GM18873 (cell line): ENCODE measurements at regions not wholly inside any gene's neighbourhood (a gene's known extent, or its start where the extent isn't known, plus 50 kb on each side); places are given as distances from the start of the nearest gene placed in this dataset.
"Not testable (repeated sequence)": the region's sequence is repeated elsewhere in the genome, so short reads cannot be mapped to it uniquely, and the experiment has no call there.

ENCODE experiments used
- ATAC-seq: cut with Tn5 transposase; IDR thresholded peaks from one replicate; pipeline ENCODE4 v1.9.1; 2021; ENCODE audit warnings: mild to moderate bottlenecking, moderate library complexity, moderate number of reproducible peaks; ENCODE audit not compliant: unreplicated experiment, low FRiP score

DNA sequence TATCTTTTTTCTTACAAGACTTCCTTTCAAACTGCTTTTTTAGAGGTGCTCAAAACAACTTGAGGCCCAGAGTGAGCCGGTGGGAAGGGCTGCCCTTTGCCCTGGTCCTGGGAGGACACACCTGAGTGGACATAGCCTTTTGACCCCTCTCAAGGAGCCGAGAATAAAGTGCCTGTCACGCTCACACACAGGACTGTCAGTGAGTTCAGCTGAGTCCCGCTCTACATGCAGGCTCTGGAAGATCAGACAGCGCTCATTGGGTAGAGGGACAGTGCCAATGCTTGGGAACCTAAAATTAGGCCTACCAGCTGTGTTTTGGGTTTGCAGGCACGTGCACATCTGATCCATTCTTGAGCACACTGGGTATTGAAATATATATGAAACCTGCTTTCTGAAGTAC is 387.8 kb downstream of the CD83 start:
- no peak for ATAC-seq

DNA sequence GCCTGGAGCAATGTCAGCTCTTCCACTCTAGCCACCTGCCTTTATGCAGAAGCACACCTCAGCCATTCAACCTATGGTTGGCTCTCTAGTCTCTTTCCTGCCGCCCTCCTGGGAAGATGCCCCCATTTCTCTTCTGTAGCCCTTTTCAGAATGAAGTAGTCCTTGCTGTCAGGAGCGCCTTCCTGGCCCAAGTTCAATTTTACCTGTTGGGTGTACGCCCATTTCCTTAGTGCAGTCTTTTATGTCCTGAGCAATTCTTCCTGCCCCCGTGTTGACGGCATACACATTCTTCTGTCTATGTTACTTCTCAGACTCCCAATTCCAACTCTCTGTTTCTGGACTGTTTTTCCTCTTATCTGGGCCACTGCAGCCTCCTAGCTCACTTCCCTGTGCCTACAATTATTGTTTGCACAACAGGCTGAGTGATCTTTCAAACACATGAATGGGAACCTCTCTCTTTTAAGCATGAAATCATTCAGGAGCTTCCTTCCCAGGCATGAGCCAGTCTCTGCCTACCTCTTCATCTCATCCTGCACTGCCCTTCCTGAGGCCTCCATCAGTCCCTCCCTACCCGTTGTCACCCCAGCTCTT is 389.2 kb downstream of the CD83 start:
- ATAC-seq: no peak

GRCh38 chr6:14509120-14509519 is 391.5 kb downstream of the CD83 start:
- ATAC-seq: no peak

GRCh38 chr6:14510038-14510437 is 392.5 kb downstream of the CD83 start:
- ATAC-seq: no peak

DNA sequence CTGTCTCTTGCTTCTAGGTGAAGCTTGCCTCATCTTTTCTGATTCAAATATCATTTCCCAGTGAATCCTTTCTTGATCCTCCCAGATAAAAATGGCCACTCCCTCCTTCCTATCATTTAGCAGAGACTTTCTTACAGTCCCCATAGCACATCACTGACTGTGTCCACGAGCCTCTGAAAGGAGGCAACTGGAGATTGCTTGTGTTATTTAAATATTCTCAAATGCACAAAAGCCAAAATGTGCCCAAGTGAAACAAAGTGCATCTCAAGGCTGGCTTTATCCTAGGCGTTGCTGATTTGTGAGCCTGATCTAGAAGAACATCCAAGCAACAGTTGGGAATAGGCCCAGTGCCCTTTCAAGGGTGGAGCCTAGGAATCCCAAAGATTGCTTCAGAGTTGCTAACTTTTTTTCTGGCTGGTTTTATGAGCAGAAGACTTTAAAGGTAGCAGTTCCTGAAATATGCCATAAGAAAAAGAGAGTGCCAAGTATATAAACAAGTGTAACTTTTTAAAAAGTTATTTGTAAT is 393.6 kb downstream of the CD83 start:
- ATAC-seq: no peak

- ATAC-seq: no peak
Measured at GRCh38 chr6:14512246-14512645, 394.7 kb downstream of the CD83 start.

GRCh38 chr6:14513496-14514393 is 396.2 kb downstream of the CD83 start:
- ATAC-seq: no peak

DNA sequence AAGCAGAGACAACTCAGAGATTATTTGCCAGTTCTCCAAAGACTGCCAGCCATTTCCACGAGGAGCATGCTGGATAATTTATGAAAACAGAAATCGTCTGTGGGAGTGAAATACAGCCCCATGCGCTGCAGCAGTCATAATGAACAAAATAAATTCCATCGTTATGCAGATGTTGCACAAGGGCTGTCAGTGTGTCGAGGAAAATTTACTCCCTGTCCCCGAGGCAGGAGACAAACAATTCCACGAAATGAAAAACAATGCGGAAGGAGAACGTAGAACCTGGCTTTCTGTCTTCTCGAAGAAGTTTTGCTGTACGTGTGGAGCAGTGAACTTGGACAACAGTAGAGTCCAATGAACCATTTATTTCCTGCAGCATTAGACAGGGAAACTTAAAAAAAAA is 399.4 kb downstream of the CD83 start:
- no peak for ATAC-seq

GRCh38 chr6:14517516-14518105 is 400.0 kb downstream of the CD83 start:
- no peak for ATAC-seq

- no peak for ATAC-seq
Measured at GRCh38 chr6:14518515-14519217, 401.1 kb downstream of the CD83 start.

DNA sequence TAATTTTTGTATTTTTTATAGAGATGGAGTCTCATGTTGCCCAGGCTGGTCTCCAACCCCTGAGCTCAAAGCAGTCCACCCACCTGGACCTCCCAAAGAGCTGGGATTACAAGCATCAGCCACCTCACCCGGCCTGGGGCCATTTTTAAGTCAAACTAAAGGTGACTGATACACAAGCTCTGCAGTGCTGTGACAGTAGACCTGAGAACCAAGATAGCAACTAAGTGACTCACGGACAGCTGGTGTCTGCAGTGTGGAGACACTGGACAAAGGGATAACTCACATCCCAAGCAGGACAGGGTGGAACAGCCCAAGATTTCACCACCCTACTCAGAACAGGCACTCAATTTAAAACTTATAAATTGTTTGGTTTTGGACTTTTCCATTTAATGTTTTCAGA is 402.5 kb downstream of the CD83 start:
- no peak for ATAC-seq

GRCh38 chr6:14520536-14520935 is 403.0 kb downstream of the CD83 start:
- ATAC-seq: no peak

- ATAC-seq: no peak
Measured at GRCh38 chr6:14521141-14521540, 403.6 kb downstream of the CD83 start.

GRCh38 chr6:14521861-14522260 is 404.3 kb downstream of the CD83 start:
- not testable (repeated sequence) for ATAC-seq

DNA sequence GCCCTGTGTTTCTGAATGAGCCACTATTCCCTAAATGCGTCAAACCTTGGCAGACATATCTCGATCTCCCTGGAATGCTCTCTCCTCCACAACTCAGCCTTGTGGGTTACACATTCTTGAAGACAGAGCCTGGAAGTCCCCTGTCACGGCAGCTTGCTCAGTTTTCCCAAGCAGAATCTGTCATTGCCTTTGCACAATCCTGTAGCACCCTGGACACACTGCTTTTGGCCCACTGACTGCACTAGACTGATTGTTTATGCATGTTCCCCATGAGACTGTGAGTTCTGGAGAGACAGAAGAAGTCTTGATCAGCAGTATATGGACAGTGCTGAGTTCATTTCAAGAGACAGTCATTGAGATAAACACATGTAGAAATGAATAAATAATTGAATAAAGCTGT is 406.7 kb downstream of the CD83 start:
- no peak for ATAC-seq

DNA sequence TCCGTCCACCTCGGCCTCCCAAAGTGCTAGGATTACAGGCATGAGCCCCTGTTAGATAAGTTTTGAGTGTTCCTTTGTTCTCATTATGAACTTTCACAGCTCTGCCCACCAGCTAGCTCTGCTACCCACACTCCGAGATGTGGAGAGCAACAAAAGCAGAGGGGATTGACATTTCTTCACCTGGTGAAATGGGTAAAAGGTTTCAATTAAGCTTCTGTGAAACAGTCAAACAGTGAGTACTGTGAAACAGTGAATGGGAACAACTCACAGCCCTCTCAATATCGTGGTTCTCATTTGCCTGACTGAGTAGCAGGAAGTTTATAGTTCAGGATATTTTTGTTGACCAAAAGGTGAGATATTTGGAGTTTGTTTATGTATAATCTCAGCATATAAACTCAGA is 412.8 kb downstream of the CD83 start:
- ATAC-seq: no peak

GRCh38 chr6:14533446-14533845 is 415.9 kb downstream of the CD83 start:
- ATAC-seq: no peak

DNA sequence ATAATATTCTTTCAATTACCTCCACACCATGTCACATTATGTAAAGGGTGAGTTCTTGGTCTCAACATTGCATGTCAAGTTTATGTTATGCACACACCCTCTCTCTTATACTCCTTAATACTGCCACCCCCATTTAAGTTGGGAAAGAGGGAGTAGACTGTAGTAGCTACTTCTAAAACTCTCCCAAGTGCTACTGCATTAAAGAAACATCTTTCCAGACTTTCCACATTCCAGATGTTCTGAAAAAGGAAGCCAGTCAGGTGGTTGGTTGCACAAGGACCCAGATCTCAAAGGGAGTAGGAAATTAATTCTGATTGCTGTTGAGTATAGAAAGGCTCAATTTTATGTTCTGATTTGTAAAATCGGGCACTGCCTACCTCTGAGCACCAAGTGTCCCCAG is 419.5 kb downstream of the CD83 start:
- ATAC-seq: no peak

DNA sequence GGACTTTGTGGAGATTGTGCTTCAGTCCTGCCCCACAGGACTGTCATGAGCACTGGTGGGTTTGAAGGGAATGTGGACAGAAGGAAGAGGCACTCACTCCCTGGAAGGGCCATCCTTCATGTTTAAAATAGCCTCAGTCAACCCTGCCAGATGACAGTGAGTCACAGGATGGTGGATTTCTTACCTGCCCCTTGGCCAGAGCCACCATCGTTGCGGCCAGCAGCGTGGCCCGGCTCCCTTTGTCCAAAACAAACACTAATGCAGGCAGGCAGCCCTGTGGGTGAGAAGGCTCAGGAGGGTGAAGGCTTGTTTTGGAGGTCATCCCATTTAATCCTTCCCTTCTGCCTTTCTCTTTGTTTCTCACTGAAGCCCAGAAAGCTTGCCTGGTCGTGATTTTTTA is 422.7 kb downstream of the CD83 start:
- no peak for ATAC-seq

DNA sequence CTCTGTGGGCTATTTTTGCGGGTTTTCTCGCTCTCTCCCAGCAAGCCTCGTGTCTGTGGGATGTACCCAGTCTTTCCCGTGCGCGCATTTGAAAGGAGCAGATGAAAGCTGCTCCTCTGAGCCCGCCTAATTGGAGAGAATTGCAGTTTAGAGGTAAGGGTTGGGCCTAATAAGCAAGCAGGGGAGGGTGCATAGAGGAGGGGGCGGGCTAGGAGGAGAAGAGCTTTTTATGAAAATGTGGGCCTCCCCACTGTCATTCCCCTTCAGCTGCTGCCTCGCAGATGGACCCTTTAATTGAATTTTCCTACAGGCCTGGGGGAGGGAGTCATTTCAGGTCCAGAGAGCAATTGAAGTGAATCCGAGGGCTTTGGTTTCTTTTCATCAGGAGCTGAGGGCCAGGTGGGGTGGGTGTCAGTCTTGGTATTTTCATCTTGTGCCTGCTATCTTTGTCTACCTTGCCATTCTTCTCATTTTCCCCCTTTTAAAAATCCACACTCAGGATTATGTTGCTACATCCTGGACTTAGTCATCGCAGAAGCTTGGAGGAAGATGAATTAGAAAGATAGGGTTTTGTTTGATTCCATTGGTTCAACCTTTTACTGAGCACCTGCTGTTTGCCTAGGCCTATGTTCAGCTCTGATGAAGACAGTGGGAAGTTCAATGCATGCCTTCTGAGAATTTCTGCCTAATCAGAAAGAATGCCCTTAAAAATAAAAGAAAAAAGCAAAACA is 423.4 kb downstream of the CD83 start:
- no peak for ATAC-seq
